Dermis blood vessel endothelial cell (primary cell): ENCODE measurements at regions not wholly inside any gene's neighbourhood (a gene's known extent, or its start where the extent isn't known, plus 50 kb on each side); places are given as distances from the start of the nearest gene placed in this dataset.

ENCODE experiments used
- DNase-seq: peaks from one replicate; pipeline ENCODE4 v3.0.0; 2010

DNA sequence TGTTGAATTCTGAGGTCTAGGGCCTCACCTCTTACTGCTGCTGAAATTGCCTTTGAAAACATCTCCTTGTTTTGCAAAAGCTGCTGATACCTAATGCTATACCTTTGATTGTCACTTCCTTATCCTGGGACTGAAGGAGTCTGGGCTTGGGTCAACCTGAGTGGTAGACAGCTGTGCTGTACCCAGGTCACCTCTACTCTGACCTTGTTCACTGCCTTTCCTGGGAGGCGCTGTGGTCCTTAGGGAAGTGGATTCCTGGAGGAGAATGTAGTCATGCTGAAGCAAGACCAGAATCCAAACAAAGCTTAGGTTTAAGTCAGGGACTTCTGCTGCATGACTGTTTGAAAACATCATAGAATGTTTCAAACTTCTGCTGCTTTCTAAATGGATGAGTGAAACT, 191.4 kb downstream of the SNAPC1 start:
- no peak for DNase-seq

- DNase-seq = no peak
Measured at GRCh38 chr14:61954306-61954705, 192.1 kb downstream of the SNAPC1 start.

GRCh38 chr14:61956517-61956916, 194.3 kb downstream of the SNAPC1 start:
- no peak for DNase-seq

- no peak for DNase-seq
Measured at GRCh38 chr14:61959348-61959747, 197.1 kb downstream of the SNAPC1 start.

GRCh38 chr14:61961369-61961768, 199.1 kb downstream of the SNAPC1 start:
- no peak for DNase-seq

DNA sequence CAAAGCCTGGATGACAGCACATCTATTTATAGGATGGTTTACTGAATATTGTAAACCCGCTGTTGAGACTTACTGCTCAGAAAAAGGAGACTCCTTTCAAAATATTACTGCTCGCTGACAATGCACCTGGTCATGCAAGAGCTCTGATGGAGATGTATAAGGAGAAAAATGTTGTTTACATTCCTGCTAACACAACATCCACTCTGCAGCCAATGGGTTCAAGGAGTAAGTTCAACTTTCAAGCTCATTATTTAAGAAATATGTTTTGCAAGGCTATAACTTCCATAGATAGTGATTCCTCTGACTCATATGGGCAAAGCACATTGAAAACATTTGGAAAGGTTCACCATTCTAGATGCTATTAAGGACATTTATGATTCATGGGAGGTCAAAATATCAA, 201.7 kb downstream of the SNAPC1 start:
- DNase-seq = no peak

- DNase-seq = no peak
Measured at GRCh38 chr14:61965030-61965745, 203.0 kb downstream of the SNAPC1 start.

- no peak for DNase-seq
Measured at GRCh38 chr14:61968207-61968606, 206.0 kb downstream of the SNAPC1 start.

DNA sequence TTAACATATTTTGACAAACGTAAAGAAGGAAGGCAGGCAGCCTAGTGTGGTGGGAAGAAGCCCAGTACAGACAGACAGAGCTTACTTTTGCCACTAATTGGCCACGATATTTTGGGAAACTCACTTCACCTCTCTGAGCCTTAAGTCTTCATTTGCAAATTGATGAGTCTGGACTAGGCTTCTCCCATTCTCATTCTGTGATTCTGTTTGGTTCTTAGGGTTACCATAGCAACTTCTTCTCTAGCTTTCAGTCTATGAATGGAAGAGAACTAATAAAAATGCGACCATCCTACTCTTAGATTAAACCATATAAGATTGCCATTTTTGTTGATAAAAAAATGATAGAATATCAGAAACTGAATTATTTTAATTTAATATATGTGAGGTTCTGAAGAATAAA, 210.5 kb downstream of the SNAPC1 start:
- DNase-seq = no peak

DNA sequence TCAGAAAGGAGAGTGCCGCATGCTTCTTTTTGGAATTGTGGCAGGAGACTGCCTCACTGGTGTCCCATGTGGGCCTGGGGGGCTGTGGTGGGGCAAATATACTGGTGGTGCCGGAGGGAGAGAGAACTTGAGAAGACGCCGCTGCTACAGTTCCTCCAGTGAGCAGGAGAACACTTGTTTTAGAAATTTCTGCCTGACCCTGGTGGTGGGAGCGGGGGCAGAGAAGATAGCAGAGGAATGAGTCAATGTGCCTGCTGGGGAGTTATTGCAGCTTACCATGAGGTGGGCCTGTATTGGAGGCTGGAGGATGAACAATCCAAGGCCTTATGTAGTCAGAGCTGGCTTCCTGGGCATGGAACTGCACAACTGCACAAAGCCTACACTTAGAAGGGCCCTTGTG, 211.8 kb downstream of the SNAPC1 start:
- DNase-seq = no peak

DNA sequence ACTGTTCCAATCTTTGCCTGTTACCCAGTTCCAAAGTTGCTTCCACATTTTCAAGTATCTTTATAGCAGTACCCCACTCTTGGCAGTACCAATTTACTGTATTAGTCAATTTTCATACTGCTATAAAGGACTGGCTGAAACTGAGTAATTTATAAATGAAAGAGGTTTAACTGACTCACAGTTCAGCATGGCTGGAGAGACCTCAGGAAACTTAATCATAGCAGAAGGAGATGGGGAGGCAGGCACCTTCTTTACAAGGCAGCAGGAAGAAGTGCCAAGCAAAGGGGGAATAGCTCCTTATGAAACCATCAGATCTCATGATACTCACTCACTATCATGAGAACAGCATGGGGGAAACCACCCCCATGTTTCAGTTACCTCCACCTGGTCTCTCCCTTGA, 215.0 kb downstream of the SNAPC1 start:
- no peak for DNase-seq

GRCh38 chr14:61988240-61988639, 226.0 kb downstream of the SNAPC1 start:
- DNase-seq = no peak

DNA sequence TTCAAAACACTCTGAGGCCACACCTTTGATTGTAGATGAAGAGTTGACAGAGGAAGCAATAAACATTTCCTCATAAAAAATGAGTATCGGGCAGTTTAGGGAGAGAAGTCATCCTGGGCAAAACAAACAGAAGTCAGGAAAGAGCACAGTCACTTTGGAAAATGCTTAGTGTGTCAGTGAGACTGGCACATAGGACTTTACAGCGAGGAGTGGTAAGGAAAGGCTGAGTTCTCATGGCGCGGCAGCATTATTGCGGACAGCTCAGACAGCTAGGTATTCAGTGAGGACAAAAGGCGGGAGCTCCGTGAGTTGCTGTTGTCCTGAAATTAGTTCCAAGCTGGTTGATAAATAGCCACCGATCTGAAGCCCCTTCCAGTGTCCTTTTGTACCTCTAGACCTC, 229.9 kb downstream of the SNAPC1 start:
- no peak for DNase-seq

GRCh38 chr14:61992926-61993325, 230.7 kb downstream of the SNAPC1 start:
- no peak for DNase-seq

GRCh38 chr14:61994589-61994988, 232.4 kb downstream of the SNAPC1 start:
- DNase-seq = no peak

DNA sequence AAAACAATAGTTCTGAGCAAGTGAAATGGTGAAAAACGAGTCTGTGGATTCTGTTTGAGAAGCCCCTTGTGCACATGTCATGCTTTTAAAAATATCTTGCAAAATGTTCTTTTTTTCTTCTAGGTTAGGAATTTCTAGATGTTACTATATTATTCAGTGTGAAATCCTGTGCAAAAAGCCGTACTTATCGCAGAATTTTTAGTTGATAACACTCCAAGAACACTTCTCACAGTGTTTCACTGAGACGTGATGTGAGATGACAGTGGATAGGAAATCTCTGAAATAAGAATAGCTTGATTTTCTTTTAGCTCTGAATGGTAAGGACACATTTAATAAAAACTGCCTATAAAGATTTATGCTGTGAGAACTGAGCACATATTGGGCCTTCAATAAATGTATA, 234.5 kb downstream of the SNAPC1 start:
- DNase-seq = no peak

GRCh38 chr14:61997161-61997560, 234.9 kb downstream of the SNAPC1 start:
- no peak for DNase-seq

DNA sequence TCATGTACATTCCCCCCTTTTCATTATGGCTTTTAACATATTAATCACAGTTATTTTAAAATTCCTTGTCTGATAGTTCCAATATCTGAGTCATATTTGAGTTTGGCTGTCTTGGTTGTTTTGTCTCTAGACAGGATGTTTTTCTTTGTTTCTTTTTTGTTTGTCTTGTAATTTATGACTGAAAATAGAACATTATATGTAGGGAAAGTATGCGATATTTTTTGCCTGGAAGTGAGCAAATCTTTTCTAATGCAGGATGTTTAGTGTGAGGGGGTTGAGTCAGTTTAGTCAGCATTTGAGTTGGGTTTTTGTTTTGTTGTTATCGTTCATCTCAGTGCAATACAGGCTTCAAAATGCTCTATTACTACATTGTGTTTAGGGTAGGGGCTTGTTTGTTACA, 239.7 kb downstream of the SNAPC1 start:
- peak; percentile 6 for DNase-seq

DNA sequence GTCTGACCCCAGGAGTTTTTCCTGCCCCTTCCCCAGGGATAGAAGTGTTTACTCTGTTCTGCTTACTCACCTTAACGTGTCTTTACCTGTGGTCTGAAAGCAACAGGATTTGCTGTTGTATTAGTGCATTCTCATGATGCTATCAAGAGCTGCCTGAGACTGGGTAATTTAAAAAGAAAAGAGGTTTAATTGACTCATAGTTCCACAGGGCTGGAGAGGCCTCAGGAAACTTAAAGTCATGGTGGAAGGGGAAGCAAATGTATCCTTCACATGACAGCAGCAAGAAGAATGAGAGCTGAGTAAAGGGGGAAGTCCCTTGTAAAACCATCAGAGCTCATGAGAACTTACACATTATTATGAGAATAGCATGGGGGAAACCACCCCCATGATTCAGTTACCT, 240.4 kb downstream of the SNAPC1 start:
- DNase-seq = peak; percentile 6

DNA sequence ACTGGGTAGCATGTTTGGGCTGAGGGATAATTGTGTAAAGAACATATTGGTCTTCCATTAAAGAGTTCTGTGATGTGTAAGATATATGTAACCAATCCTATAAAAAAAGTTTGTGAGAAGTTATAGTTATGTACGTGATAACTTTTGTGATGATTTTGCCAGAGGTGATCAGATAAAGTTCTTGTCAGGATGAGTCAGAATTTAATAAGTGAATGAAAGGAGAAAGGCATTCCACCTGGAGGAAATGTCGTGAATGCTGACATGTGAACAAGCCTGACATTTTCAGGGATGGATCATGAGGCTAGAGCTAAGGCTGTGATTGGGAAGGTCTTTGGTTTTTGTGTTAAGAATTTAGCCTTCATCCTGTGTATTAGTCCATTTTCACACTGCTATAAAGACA, 241.5 kb downstream of the SNAPC1 start:
- DNase-seq = no peak

- DNase-seq = no peak
Measured at GRCh38 chr14:62006116-62006731, 244.0 kb downstream of the SNAPC1 start.

- DNase-seq = no peak
Measured at GRCh38 chr14:62015243-62015642, 253.0 kb downstream of the SNAPC1 start.

DNA sequence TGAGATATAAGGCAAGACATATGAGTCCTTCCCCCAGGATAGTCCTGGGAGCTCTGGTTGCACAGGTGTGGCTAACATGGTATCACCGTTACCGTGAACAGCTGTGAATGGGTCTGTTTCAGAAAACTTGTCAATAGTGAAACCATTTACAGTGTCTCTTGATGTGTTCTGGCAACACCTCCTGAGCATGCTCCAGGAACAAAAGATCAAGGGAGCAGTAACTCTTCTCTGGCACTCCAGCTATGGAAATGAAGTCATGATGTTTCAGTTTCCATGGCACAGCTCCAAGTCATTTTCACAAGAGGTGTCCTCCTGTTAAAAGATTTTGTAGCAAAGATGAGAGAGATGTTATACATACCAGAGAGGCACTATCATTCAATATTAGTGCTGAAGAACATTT, 253.7 kb downstream of the SNAPC1 start:
- DNase-seq = no peak

- no peak for DNase-seq
Measured at GRCh38 chr14:62017651-62018230, 255.5 kb downstream of the SNAPC1 start.
